ENCODE measurements at regions not wholly inside any gene's neighbourhood (a gene's known extent, or its start where the extent isn't known, plus 50 kb on each side); places are given as distances from the start of the nearest gene placed in this dataset.

DNA sequence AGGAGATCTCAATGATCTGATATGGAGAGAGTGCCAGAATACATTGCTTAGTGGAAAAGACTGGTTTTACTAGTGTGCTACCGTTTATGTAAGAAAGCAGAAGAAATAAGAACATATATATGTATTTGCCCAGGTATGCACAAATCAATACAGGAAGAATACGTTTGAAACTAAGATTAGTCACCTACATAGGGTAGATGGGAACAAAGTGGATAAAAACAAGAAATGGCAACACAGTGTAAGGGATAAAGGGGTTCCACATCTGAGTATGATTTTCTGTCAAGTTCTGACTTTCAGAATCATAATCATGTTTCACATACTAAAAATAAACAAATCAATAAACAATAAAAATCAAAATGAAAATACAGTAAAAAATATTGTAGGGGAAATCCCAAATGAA is 148.6 kb upstream of the NAMPT start:
- H3K9me3 ChIP-seq (ENCODE audit: control insufficient read depth, insufficient read depth, low read length), result no peaks in the 10 kb centered on the region
- no peaks in the 10 kb centered on the region for H3K36me3 Mint-ChIP-seq
- 76% methylated on average over 2 of the region's 2 CpGs for WGBS (ENCODE audit: insufficient coverage)
- no peak for TF ChIP-seq CTCF (IDR thresholded peaks at IDR 0.05)
- no peak overlapping the region for H3K27ac ChIP-seq (ENCODE audit: low read length)
- H3K4me3 ChIP-seq (ENCODE audit: low read length), result no peak overlapping the region
- H3K36me3 ChIP-seq (ENCODE audit: control insufficient read depth, insufficient read depth, low read length), result no peaks in the 10 kb centered on the region
- no peak overlapping the region for H3K27ac Mint-ChIP-seq
- DNase-seq, result no peak
- H3K4me1 Mint-ChIP-seq, result no peaks in the 10 kb centered on the region
- intact Hi-C loops (cut with micrococcal nuclease), result no loop called here
- peaks cover 2% of the 10 kb centered on the region for H3K27me3 ChIP-seq (ENCODE audit: control insufficient read depth, insufficient read depth, low read length)
- H3K9me3 Mint-ChIP-seq, result no peaks in the 10 kb centered on the region
- ATAC-seq, result no peak
- no peaks in the 10 kb centered on the region for H3K4me1 ChIP-seq (ENCODE audit: control insufficient read depth, insufficient read depth, low read length)
- peaks cover 9 to 18% of the 10 kb centered on the region in 2 donors for H3K27me3 Mint-ChIP-seq (ENCODE audit: low read depth in 2 of 2)
- no peak overlapping the region for H3K4me3 Mint-ChIP-seq

GRCh38 chr7:106430535-106431455 is 146.0 kb upstream of the NAMPT start:
- no peak overlapping the region for H3K4me3 Mint-ChIP-seq

GRCh38 chr7:106430103-106430502 is 145.3 kb upstream of the NAMPT start:
- no peak overlapping the region for H3K4me3 Mint-ChIP-seq
- H3K27me3 ChIP-seq (ENCODE audit: control insufficient read depth, insufficient read depth, low read length), result peaks cover 2% of the 10 kb centered on the region
- WGBS (ENCODE audit: insufficient coverage), result 78% methylated on average over 4 of the region's 4 CpGs
- H3K27me3 Mint-ChIP-seq (ENCODE audit: low read depth in 2 of 2), result peaks cover 12 to 18% of the 10 kb centered on the region in 2 donors
- ATAC-seq (no peak), DNase-seq (no peak)
- H3K4me1 Mint-ChIP-seq, result no peaks in the 10 kb centered on the region
- no peak overlapping the region for H3K4me3 ChIP-seq (ENCODE audit: low read length)
- intact Hi-C loops (cut with micrococcal nuclease), result no loop called here
- H3K36me3 ChIP-seq (ENCODE audit: control insufficient read depth, insufficient read depth, low read length), result no peaks in the 10 kb centered on the region
- no peaks in the 10 kb centered on the region for H3K36me3 Mint-ChIP-seq
- TF ChIP-seq CTCF (IDR thresholded peaks at IDR 0.05), result no peak
- H3K27ac Mint-ChIP-seq, result no peak overlapping the region
- peaks cover 5% of the 10 kb centered on the region for H3K4me1 ChIP-seq (ENCODE audit: control insufficient read depth, insufficient read depth, low read length)
- H3K27ac ChIP-seq (ENCODE audit: low read length), result no peak overlapping the region
- H3K9me3 Mint-ChIP-seq, result no peaks in the 10 kb centered on the region
- H3K9me3 ChIP-seq (ENCODE audit: control insufficient read depth, insufficient read depth, low read length), result no peaks in the 10 kb centered on the region

More at GRCh38 chr7:106430535-106431455, 146.0 kb upstream of the NAMPT start:
- TF ChIP-seq CTCF (IDR thresholded peaks at IDR 0.05), result no peak
- Histone ChIP-seq H3K4me3 (ENCODE audit: low read length) (no peak overlapping the region), H3K27me3 (ENCODE audit: control insufficient read depth, insufficient read depth, low read length) (peaks cover 2% of the 10 kb centered on the region), H3K27ac (ENCODE audit: low read length) (no peak overlapping the region), H3K9me3 (ENCODE audit: control insufficient read depth, insufficient read depth, low read length) (no peaks in the 10 kb centered on the region), H3K36me3 (ENCODE audit: control insufficient read depth, insufficient read depth, low read length) (no peaks in the 10 kb centered on the region), H3K4me1 (ENCODE audit: control insufficient read depth, insufficient read depth, low read length) (no peaks in the 10 kb centered on the region)
- H3K36me3 Mint-ChIP-seq, result no peaks in the 10 kb centered on the region
- no peak overlapping the region for H3K27ac Mint-ChIP-seq
- intact Hi-C loops (cut with micrococcal nuclease), result no loop called here
- H3K9me3 Mint-ChIP-seq, result no peaks in the 10 kb centered on the region
- H3K27me3 Mint-ChIP-seq (ENCODE audit: low read depth in 2 of 2), result peaks cover 11 to 18% of the 10 kb centered on the region in 2 donors
- H3K4me1 Mint-ChIP-seq, result no peaks in the 10 kb centered on the region
- DNase-seq (no peak), ATAC-seq (no peak)
- WGBS (ENCODE audit: insufficient coverage), result 77% methylated on average over 2 of the region's 4 CpGs
